ENCODE measurements at regions not wholly inside any gene's neighbourhood (a gene's known extent, or its start where the extent isn't known, plus 50 kb on each side); places are given as distances from the start of the nearest gene placed in this dataset.

DNA sequence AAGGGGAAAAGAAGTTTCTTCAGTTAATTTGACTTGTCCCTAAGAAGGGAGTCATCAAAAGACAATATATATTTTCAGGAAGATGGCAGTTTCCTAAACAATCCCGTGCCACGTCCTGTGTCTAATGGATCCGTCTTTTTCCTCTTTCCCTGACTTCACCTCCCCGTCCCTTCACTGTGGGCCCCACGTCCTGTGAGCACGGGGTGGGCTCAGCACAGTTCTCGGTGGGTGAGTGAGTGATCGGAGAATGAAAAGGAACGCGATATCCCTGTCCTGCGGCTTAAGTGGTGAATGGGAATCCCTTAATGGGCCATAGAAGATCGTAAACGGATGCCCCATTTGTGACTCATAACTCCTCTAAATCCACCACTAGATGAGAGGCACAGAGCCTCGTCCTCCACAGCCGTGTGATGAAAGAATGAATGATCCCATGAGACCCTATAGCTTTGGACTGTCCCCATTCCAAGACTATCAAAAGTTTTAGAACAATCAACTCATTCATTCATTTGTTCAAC is 63.5 kb upstream of the PITRM1 start:
- TF ChIP-seq, protein P1, sequence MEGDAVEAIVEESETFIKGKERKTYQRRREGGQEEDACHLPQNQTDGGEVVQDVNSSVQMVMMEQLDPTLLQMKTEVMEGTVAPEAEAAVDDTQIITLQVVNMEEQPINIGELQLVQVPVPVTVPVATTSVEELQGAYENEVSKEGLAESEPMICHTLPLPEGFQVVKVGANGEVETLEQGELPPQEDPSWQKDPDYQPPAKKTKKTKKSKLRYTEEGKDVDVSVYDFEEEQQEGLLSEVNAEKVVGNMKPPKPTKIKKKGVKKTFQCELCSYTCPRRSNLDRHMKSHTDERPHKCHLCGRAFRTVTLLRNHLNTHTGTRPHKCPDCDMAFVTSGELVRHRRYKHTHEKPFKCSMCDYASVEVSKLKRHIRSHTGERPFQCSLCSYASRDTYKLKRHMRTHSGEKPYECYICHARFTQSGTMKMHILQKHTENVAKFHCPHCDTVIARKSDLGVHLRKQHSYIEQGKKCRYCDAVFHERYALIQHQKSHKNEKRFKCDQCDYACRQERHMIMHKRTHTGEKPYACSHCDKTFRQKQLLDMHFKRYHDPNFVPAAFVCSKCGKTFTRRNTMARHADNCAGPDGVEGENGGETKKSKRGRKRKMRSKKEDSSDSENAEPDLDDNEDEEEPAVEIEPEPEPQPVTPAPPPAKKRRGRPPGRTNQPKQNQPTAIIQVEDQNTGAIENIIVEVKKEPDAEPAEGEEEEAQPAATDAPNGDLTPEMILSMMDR (IDR thresholded peaks at IDR 0.05; ENCODE audit: insufficient read depth, missing control alignments), result no peak
- no peak for FAIRE-seq
- DNase-seq (ENCODE audit: insufficient read length, low spot score), result no peak

DNA sequence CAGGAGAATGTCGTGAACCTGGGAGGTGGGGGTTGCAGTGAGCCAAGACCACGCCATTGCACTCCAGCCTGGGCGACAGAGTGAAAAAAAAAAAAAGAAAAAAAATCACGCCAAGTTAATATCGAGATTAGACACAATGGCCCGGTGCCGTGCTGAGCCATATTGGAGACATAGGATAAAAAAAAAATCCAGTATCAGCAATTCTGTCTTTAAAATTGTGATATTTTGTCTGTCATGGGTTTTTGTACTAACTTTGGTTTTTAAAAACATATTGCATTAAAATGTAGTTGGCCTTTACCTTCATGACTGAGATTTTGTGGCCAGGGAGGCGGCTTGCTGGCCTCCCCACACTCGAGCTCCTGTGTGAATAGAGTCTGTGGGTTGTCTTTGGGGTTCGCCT is 62.8 kb upstream of the PITRM1 start:
- TF ChIP-seq, protein P1 (IDR thresholded peaks at IDR 0.05; ENCODE audit: insufficient read depth, missing control alignments), result no peak
- FAIRE-seq (no peak), DNase-seq (ENCODE audit: insufficient read length, low spot score) (no peak)

DNA sequence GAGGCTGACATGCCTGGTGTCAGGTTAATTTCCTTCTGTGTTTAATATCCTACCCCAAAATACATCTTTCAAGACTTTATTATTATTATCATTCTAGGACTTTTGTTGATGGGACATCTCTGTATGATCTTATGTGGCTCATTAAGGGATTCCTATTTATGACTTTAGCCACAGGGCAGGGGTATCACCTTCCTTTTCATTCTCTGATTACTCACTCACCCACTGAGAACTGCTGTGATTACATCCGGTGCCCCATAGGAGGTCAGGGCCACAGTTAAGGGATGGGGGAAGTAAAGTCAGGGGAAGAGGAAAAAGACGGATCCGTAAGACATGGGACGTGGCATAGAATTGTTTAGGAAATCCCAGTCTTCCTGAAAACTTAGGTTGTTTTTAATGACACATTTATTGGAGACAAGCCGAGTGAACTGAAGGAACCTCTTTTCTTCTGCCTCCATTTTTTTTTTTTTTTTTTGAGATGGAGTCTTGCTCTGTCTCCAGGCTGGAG is 61.0 kb upstream of the PITRM1 start:
- TF ChIP-seq, protein P1 (IDR thresholded peaks at IDR 0.05; ENCODE audit: insufficient read depth, missing control alignments), result no peak
- DNase-seq (ENCODE audit: insufficient read length, low spot score) (no peak), FAIRE-seq (no peak)

DNA sequence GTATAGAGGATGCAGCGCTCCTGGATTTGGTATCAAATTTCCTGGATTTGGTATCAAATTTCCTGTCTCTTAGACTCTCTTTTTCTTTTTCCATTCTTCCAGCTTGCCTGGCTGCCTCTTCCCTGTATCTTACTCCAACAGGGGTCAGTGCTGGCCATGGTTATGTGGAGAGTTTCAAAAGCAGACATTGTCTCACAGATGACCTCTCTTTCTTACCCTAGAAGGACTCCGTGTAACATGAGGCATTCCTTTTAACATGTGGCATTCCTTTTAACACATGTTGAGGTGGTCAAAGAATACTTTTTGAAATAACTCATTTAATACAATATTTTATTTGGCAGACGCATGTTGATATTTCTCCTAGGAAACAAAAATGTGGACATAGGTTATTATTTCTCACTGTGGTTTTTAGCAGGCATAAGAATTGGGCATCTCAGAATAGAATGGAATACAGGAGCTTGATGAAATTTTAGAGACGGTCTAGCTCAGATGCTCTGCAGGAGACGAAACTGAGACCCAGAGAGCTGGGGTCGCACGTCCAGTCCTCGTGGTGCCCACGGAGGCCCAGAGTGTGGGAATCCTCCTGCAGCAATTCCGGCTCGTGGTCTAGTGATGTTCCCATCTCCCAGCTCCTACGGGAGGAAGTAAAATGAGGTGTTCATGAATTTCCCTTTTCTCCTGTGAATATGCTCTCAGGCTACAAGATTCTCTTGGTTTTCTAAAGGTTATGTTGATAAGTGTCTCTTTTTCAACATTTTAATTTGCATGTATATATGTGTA is 59.6 kb upstream of the PITRM1 start:
- DNase-seq (ENCODE audit: insufficient read length, low spot score), result no peak
- no peak for FAIRE-seq
- TF ChIP-seq, protein P1 (IDR thresholded peaks at IDR 0.05; ENCODE audit: insufficient read depth, missing control alignments), result no peak

DNA sequence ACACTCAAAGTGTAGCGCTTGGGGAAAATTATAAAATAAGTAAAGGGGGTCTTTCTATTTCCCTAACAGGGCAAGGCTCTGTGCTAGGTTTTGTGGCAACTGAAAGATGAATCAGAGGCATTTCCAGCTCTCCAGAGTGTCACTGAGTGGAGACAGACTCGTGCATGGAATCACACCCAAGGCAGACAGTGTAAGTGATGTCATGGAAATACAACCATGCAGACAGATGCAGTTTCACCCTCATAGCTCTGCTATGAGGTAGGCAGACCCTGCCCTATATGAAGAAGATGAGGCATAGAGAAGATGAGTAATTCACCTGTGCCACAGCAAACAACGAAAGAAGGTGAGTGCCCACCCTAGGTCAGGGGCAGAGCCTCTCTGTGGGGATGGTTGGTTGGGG is 57.2 kb upstream of the PITRM1 start:
- DNase-seq (ENCODE audit: insufficient read length, low spot score), result no peak
- FAIRE-seq, result no peak
- TF ChIP-seq, protein P1 (IDR thresholded peaks at IDR 0.05; ENCODE audit: insufficient read depth, missing control alignments), result no peak

DNA sequence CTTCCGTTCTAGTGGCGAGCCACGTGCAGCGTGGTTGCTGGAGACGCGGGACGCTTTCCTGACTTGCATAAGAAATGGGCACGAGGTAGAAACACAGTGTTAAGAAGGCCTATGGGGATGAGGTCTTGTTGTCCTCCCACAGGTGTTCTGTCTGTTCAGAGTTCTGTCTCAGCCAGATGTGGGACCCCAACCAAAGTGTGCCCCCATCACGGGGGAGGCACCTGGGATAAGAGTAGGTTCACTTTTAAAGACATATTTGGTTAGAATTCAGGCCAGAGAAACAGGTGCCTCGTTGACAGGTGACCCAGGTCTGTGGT is 56.0 kb upstream of the PITRM1 start:
- TF ChIP-seq, protein P1 (IDR thresholded peaks at IDR 0.05; ENCODE audit: insufficient read depth, missing control alignments), result no peak
- DNase-seq (ENCODE audit: insufficient read length, low spot score), result no peak
- FAIRE-seq, result no peak

All from D721Med (cell line).